H9 (cell line): ENCODE measurements at regions not wholly inside any gene's neighbourhood (a gene's known extent, or its start where the extent isn't known, plus 50 kb on each side); places are given as distances from the start of the nearest gene placed in this dataset.

Experiments used
- DNase-seq: peaks from one replicate; pipeline ENCODE4 v3.0.0-alpha.2; 2017
- H2AFZ ChIP-seq: one replicate; pipeline ENCODE4 v1.6.1; 2013; ENCODE audit warnings: mild to moderate bottlenecking, low read length, control low read depth, moderate library complexity
- H2AK5ac ChIP-seq: 2 replicates; pipeline ENCODE4 v1.6.1; 2013; ENCODE audit warnings: low read length, control low read depth, mixed read lengths; ENCODE audit not compliant: insufficient read length
- H2BK120ac ChIP-seq: one replicate; pipeline ENCODE4 v1.6.1; 2013; ENCODE audit warnings: low read depth, mild to moderate bottlenecking, low read length, control low read depth, inconsistent platforms; ENCODE audit not compliant: poor library complexity, severe bottlenecking
- H2BK12ac ChIP-seq: 2 replicates; pipeline ENCODE4 v1.6.1; 2013; ENCODE audit warnings: low read length, control low read depth, mixed read lengths, low read depth; ENCODE audit not compliant: insufficient read length
- H2BK15ac ChIP-seq: 2 replicates; pipeline ENCODE4 v1.6.1; 2013; ENCODE audit warnings: low read depth, low read length, control low read depth
- H2BK20ac ChIP-seq: one replicate; pipeline ENCODE4 v1.6.1; 2013; ENCODE audit warnings: low read depth, mild to moderate bottlenecking, low read length, control low read depth, inconsistent platforms; ENCODE audit not compliant: poor library complexity, severe bottlenecking
- H2BK5ac ChIP-seq: 2 replicates; pipeline ENCODE4 v1.6.1; 2013; ENCODE audit warnings: low read length, control low read depth, mixed read lengths; ENCODE audit not compliant: insufficient read length
- H3K14ac ChIP-seq: 2 replicates; pipeline ENCODE4 v1.6.1; 2013; ENCODE audit warnings: low read length, control low read depth; ENCODE audit not compliant: insufficient read depth
- H3K18ac ChIP-seq: 2 replicates; pipeline ENCODE4 v1.6.1; 2013; ENCODE audit warnings: low read depth, mild to moderate bottlenecking, mixed read lengths, low read length, control low read depth; ENCODE audit not compliant: insufficient read length
- H3K23ac ChIP-seq: 2 replicates; pipeline ENCODE4 v1.6.1; 2013; ENCODE audit warnings: low read length, control low read depth, mixed read lengths, low read depth; ENCODE audit not compliant: insufficient read length
- H3K23me2 ChIP-seq: 2 replicates; pipeline ENCODE4 v1.6.1; 2013; ENCODE audit warnings: low read depth, mild to moderate bottlenecking, mixed read lengths, low read length, control low read depth; ENCODE audit not compliant: insufficient read length, poor library complexity, severe bottlenecking
- H3K27ac ChIP-seq: 2 replicates; pipeline ENCODE4 v1.5.1; 2013; ENCODE audit warnings: low read length, control low read depth, mixed read lengths, low read depth; ENCODE audit not compliant: insufficient read length
- H3K27me3 ChIP-seq: 2 replicates; pipeline ENCODE4 v1.6.1; 2013; ENCODE audit warnings: low read length, control low read depth, inconsistent platforms; ENCODE audit not compliant: insufficient read depth
- H3K4ac ChIP-seq: 2 replicates; pipeline ENCODE4 v1.6.1; 2013; ENCODE audit warnings: low read depth, mild to moderate bottlenecking, control low read depth, inconsistent platforms, low read length, moderate library complexity
- H3K4me1 ChIP-seq: 2 replicates; pipeline ENCODE4 v1.6.1; 2013; ENCODE audit warnings: low read length, control low read depth, inconsistent platforms; ENCODE audit not compliant: insufficient read depth
- H3K4me2 ChIP-seq: 2 replicates; pipeline ENCODE4 v1.6.1; 2013; ENCODE audit warnings: low read length, control low read depth, mixed read lengths; ENCODE audit not compliant: insufficient read length, insufficient read depth
- H3K56ac ChIP-seq: 2 replicates; pipeline ENCODE4 v1.6.1; 2013; ENCODE audit warnings: low read depth, mild to moderate bottlenecking, mixed read lengths, low read length, control low read depth; ENCODE audit not compliant: insufficient read length
- H3K79me1 ChIP-seq: 2 replicates; pipeline ENCODE4 v1.6.1; 2013; ENCODE audit warnings: low read depth, mild to moderate bottlenecking, moderate library complexity, low read length, control low read depth, inconsistent platforms; ENCODE audit not compliant: insufficient read depth, poor library complexity, severe bottlenecking
- H3K79me2 ChIP-seq: 2 replicates; pipeline ENCODE4 v1.6.1; 2013; ENCODE audit warnings: low read length, control low read depth, inconsistent platforms; ENCODE audit not compliant: insufficient read depth
- H3K9ac ChIP-seq: 2 replicates; pipeline ENCODE4 v1.6.1; 2013; ENCODE audit warnings: low read length, control low read depth, mixed read lengths; ENCODE audit not compliant: insufficient read length; ENCODE audit errors: extremely low read depth
- H3K9me3 ChIP-seq: one replicate; pipeline ENCODE4 v1.6.1; 2013; ENCODE audit warnings: low read depth, low read length, inconsistent platforms; ENCODE audit not compliant: control insufficient read depth
- H3T11ph ChIP-seq: one replicate; pipeline ENCODE4 v1.6.1; 2013; ENCODE audit warnings: mild to moderate bottlenecking, low read length, control low read depth, inconsistent platforms
- H4K20me1 ChIP-seq: one replicate; pipeline ENCODE4 v1.6.1; 2013; ENCODE audit not compliant: control insufficient read depth, insufficient read length, insufficient read depth
- H4K5ac ChIP-seq: 2 replicates; pipeline ENCODE4 v1.6.1; 2013; ENCODE audit warnings: low read depth, mild to moderate bottlenecking, mixed read lengths, low read length, control low read depth; ENCODE audit not compliant: insufficient read length
- H4K8ac ChIP-seq: replicated peaks from 2 replicates; pipeline ENCODE4 v1.6.1; 2013; ENCODE audit warnings: low read length, control low read depth, mixed read lengths, low read depth; ENCODE audit not compliant: insufficient read length
- H4K91ac ChIP-seq: 2 replicates; pipeline ENCODE4 v1.6.1; 2013; ENCODE audit warnings: low read depth, mild to moderate bottlenecking, moderate library complexity, mixed read lengths, low read length, control low read depth; ENCODE audit not compliant: insufficient read length
- H3K27ac Mint-ChIP-seq, 3 experiments: 2 replicates in 2 of 3; 3 replicates in 1 of 3; pipeline ENCODE4 v1.8.0; 2020 to 2021; ENCODE audit warnings: mixed read lengths in 3 of 3, mild to moderate bottlenecking in 1 of 3, moderate library complexity in 1 of 3
- H3K27me3 Mint-ChIP-seq: 2 replicates; pipeline ENCODE4 v1.8.0; 2021; ENCODE audit warnings: low read depth, mild to moderate bottlenecking, moderate library complexity, mixed read lengths
- H3K36me3 Mint-ChIP-seq, 3 experiments: 2 replicates in 2 of 3; 3 replicates in 1 of 3; pipeline ENCODE4 v1.8.0; 2020 to 2021; ENCODE audit warnings: low read depth in 3 of 3, mixed read lengths in 3 of 3; ENCODE audit not compliant: insufficient read depth in 1 of 3
- H3K4me1 Mint-ChIP-seq, 2 experiments: 2 replicates each; pipeline ENCODE4 v1.8.0; 2020; ENCODE audit warnings: mixed read lengths in 2 of 2
- H3K4me3 Mint-ChIP-seq, 2 experiments: 2 replicates in 1 of 2; 3 replicates in 1 of 2; pipeline ENCODE4 v1.8.0; 2020 to 2021; ENCODE audit warnings: mild to moderate bottlenecking in 2 of 2, mixed read lengths in 2 of 2, moderate library complexity in 1 of 2
- H3K9me3 Mint-ChIP-seq, 2 experiments: 2 replicates in 1 of 2; 3 replicates in 1 of 2; pipeline ENCODE4 v1.8.0; 2020; ENCODE audit warnings: mild to moderate bottlenecking in 2 of 2, mixed read lengths in 2 of 2, moderate library complexity in 1 of 2
- TF ChIP-seq, protein P1 (sequence below): fragments of 200-600 bp; sonication (generic); conservative IDR thresholded peaks from 3 replicates; pipeline ENCODE4 v1.8.0; 2021; ENCODE audit warnings: antibody characterized with exemption, mild to moderate bottlenecking

DNA sequence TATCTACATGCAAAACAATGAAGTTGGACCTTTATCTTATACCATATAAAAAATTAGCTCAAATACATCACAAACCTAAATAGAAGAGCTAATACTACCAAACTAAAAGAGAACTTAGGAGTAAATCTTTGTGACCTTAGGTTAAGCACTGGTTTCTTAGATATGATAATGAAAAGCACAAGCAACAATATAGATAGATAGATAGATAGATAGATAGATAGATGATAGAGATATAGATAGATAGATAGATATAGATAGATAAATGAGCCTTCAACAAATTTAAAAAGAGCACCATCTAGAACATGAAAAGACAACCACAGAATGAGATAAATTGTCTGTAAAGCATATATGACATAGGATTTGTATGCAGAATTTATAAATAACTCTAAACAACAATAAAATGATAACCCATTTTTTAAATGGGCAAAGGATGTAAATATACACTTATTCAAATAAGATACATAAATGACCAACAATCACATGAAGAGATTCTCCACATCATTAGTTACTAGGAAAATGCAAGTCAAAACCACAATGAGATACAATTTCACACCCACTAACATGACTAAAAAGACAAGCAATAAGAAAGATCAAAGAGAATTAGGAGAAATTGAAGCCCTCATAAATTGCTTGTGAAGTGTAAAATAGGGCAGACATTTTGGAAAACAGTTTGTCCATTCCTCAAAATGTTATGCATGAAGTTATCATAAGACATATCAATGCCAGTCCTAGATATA lies 293.7 kb downstream of the BTG1 start:
- Histone ChIP-seq H2BK15ac (no peak overlapping the region), H3K27ac (no peak overlapping the region), H3K23me2 (no peaks in the 10 kb centered on the region), H3K56ac (no peak overlapping the region), H3K27me3 (no peaks in the 10 kb centered on the region), H4K91ac (no peak overlapping the region), H3K4me2 (no peak overlapping the region), H3K9ac (no peak overlapping the region), H3K23ac (no peak overlapping the region), H3K14ac (no peak overlapping the region), H4K8ac (no peak overlapping the region), H3T11ph (no peak overlapping the region), H3K18ac (no peak overlapping the region), H3K79me1 (no peaks in the 10 kb centered on the region), H4K5ac (no peak overlapping the region), H2AFZ (no peak overlapping the region), H3K4me1 (no peaks in the 10 kb centered on the region), H3K79me2 (no peaks in the 10 kb centered on the region), H2BK20ac (no peak overlapping the region), H3K9me3 (no peaks in the 10 kb centered on the region), H4K20me1 (no peaks in the 10 kb centered on the region), H2BK5ac (no peak overlapping the region), H2AK5ac (no peak overlapping the region), H3K4ac (no peak overlapping the region), H2BK12ac (no peak overlapping the region), H2BK120ac (no peak overlapping the region)
- TF ChIP-seq, protein P1, sequence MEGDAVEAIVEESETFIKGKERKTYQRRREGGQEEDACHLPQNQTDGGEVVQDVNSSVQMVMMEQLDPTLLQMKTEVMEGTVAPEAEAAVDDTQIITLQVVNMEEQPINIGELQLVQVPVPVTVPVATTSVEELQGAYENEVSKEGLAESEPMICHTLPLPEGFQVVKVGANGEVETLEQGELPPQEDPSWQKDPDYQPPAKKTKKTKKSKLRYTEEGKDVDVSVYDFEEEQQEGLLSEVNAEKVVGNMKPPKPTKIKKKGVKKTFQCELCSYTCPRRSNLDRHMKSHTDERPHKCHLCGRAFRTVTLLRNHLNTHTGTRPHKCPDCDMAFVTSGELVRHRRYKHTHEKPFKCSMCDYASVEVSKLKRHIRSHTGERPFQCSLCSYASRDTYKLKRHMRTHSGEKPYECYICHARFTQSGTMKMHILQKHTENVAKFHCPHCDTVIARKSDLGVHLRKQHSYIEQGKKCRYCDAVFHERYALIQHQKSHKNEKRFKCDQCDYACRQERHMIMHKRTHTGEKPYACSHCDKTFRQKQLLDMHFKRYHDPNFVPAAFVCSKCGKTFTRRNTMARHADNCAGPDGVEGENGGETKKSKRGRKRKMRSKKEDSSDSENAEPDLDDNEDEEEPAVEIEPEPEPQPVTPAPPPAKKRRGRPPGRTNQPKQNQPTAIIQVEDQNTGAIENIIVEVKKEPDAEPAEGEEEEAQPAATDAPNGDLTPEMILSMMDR: no peak
- H3K4me3 Mint-ChIP-seq: no peak overlapping the region
- no peak overlapping the region for H3K27ac Mint-ChIP-seq
- H3K9me3 Mint-ChIP-seq: no peaks in the 10 kb centered on the region
- H3K27me3 Mint-ChIP-seq: no peaks in the 10 kb centered on the region
- no peaks in the 10 kb centered on the region for H3K36me3 Mint-ChIP-seq
- peaks cover 0 to 3% of the 10 kb centered on the region in 2 experiments; a peak in 1 of 4 replicates for H3K4me1 Mint-ChIP-seq
- no peak for DNase-seq
